H1 (cell line): ENCODE measurements at regions not wholly inside any gene's neighbourhood (a gene's known extent, or its start where the extent isn't known, plus 50 kb on each side); places are given as distances from the start of the nearest gene placed in this dataset.

ENCODE experiments used
- CTCF ChIA-PET: fragments of 300-600 bp; sonication (Branson Sonifier 250); formaldehyde crosslinking; loops from one replicate; lab custom pipeline; 2021; ENCODE audit not compliant: partially characterized antibody; lab: Charles Lee
- POLR2A ChIA-PET: fragments of 300-600 bp; sonication (Branson Sonifier 250); formaldehyde crosslinking; loops from one replicate; lab custom pipeline; 2021; ENCODE audit warnings: inconsistent platforms; ENCODE audit not compliant: partially characterized antibody; lab: Charles Lee
- DNase-seq, 2 experiments: peaks; one replicate each; pipeline versions ENCODE4 v3.0.0 to v3.0.0-alpha.2; 2010 to 2022; ENCODE audit warnings: low spot score in 2 of 2, low read depth in 1 of 2, mixed read lengths in 1 of 2
- FAIRE-seq: peaks from 2 replicates; lab custom pipeline; 2011; peaks lifted over from hg19 to GRCh38; lab: Jason Lieb, UNC
- H2AFZ ChIP-seq: 2 replicates; pipeline ENCODE4 v1.8.1; 2012; ENCODE audit warnings: low read length, inconsistent platforms
- H2AK5ac ChIP-seq: 2 replicates; pipeline ENCODE4 v1.6.1; 2013; ENCODE audit warnings: low read depth, low read length
- H2BK120ac ChIP-seq: replicated peaks from 2 replicates; pipeline ENCODE3; 2013; ENCODE audit warnings: low read depth, low read length, inconsistent platforms
- H2BK12ac ChIP-seq: 2 replicates; pipeline ENCODE4 v1.6.1; 2013; ENCODE audit warnings: low read depth, low read length
- H2BK15ac ChIP-seq: 2 replicates; pipeline ENCODE4 v1.6.1; 2013; ENCODE audit warnings: low read length
- H2BK20ac ChIP-seq: 2 replicates; pipeline ENCODE4 v1.6.1; 2013; ENCODE audit warnings: low read length
- H2BK5ac ChIP-seq: 2 replicates; pipeline ENCODE4 v1.6.1; 2013; ENCODE audit warnings: low read depth, low read length
- H3K14ac ChIP-seq: 2 replicates; pipeline ENCODE4 v1.6.1; 2013; ENCODE audit warnings: inconsistent platforms; ENCODE audit not compliant: insufficient read length
- H3K18ac ChIP-seq: 2 replicates; pipeline ENCODE4 v1.6.1; 2013; ENCODE audit warnings: low read length; ENCODE audit errors: extremely low read depth
- H3K23ac ChIP-seq: 2 replicates; pipeline ENCODE4 v1.6.1; 2013; ENCODE audit warnings: inconsistent platforms; ENCODE audit not compliant: insufficient read length
- H3K23me2 ChIP-seq: 2 replicates; pipeline ENCODE4 v1.6.1; 2013; ENCODE audit warnings: low read depth, low read length
- H3K27ac ChIP-seq: 2 replicates; pipeline ENCODE4 v1.6.1; 2011; ENCODE audit warnings: low read depth, low read length, inconsistent platforms
- H3K27me3 ChIP-seq, 4 experiments: replicated peaks in 1 of 4; 1 replicate in 1 of 4; 2 replicates in 3 of 4; pipeline versions ENCODE4 v1.6.1 to v1.8.1; 2011 to 2013; ENCODE audit warnings: low read length in 3 of 4, mild to moderate bottlenecking in 3 of 4, inconsistent platforms in 2 of 4, mixed read lengths in 2 of 4, moderate library complexity in 1 of 4; ENCODE audit not compliant: control insufficient read depth in 3 of 4, insufficient read depth in 3 of 4; ENCODE audit errors: extremely low read depth in 1 of 4
- H3K36me3 ChIP-seq, 4 experiments: 2 replicates each; pipeline versions ENCODE4 v1.6.1 to v1.8.1; 2011 to 2013; ENCODE audit warnings: mild to moderate bottlenecking in 4 of 4, low read length in 3 of 4, moderate library complexity in 2 of 4, control low read depth in 1 of 4, inconsistent platforms in 1 of 4; ENCODE audit not compliant: insufficient read depth in 4 of 4, control insufficient read depth in 2 of 4
- H3K4ac ChIP-seq: replicated peaks from 2 replicates; pipeline ENCODE3; 2013; ENCODE audit warnings: low read length, low read depth, mixed read lengths, inconsistent platforms; ENCODE audit not compliant: insufficient read length
- H3K4me1 ChIP-seq, 4 experiments: replicated peaks in 1 of 4; 1 replicate in 1 of 4; 2 replicates in 3 of 4; pipeline versions ENCODE4 v1.6.1 to v1.8.1; 2011 to 2013; ENCODE audit warnings: low read length in 3 of 4, inconsistent platforms in 2 of 4, mixed read lengths in 1 of 4; ENCODE audit not compliant: insufficient read depth in 4 of 4, control insufficient read depth in 3 of 4
- H3K4me2 ChIP-seq, 2 experiments: 2 replicates each; pipeline versions ENCODE4 v1.6.1 to v1.8.1; 2011 to 2013; ENCODE audit warnings: low read depth in 2 of 2, low read length in 2 of 2, control low read depth in 1 of 2, inconsistent platforms in 1 of 2, mild to moderate bottlenecking in 1 of 2; ENCODE audit not compliant: insufficient read depth in 1 of 2
- H3K4me3 ChIP-seq, 4 experiments: fragments of 200-600, 300-600 bp in 1 of 4; sonication (generic), shearing (Covaris generic), sonication (Bioruptor Twin) in 1 of 4; 2 replicates each; pipeline versions ENCODE4 v1.5.1 to v1.8.1; 2011 to 2016; ENCODE audit warnings: low read length in 4 of 4, low read depth in 3 of 4, control low read depth in 2 of 4, inconsistent platforms in 2 of 4, mild to moderate bottlenecking in 2 of 4, mixed read lengths in 1 of 4, moderate library complexity in 1 of 4; ENCODE audit not compliant: insufficient read depth in 2 of 4; ENCODE audit errors: extremely low read depth in 1 of 4
- H3K56ac ChIP-seq: replicated peaks from 2 replicates; pipeline ENCODE3; 2013; ENCODE audit warnings: low read depth, mild to moderate bottlenecking, mixed read lengths, low read length, inconsistent platforms; ENCODE audit not compliant: insufficient read length
- H3K79me1 ChIP-seq: 2 replicates; pipeline ENCODE4 v1.6.1; 2013; ENCODE audit warnings: low read depth, low read length, control low read depth
- H3K79me2 ChIP-seq, 2 experiments: 2 replicates each; pipeline versions ENCODE4 v1.6.1 to v1.8.1; 2012 to 2013; ENCODE audit warnings: low read length in 2 of 2, mild to moderate bottlenecking in 2 of 2, inconsistent platforms in 1 of 2; ENCODE audit not compliant: insufficient read depth in 2 of 2, control insufficient read depth in 1 of 2
- H3K9ac ChIP-seq, 4 experiments: replicated peaks in 1 of 4; 1 replicate in 1 of 4; 2 replicates in 3 of 4; pipeline versions ENCODE4 v1.6.1 to v1.8.1; 2011 to 2013; ENCODE audit warnings: low read depth in 3 of 4, low read length in 3 of 4, control low read depth in 2 of 4, mild to moderate bottlenecking in 2 of 4, moderate library complexity in 2 of 4, inconsistent platforms in 1 of 4; ENCODE audit errors: extremely low read depth in 1 of 4
- H3K9me3 ChIP-seq, 2 experiments: 2 replicates each; pipeline versions ENCODE4 v1.6.1 to v1.8.1; 2012 to 2013; ENCODE audit warnings: mild to moderate bottlenecking in 2 of 2, moderate library complexity in 2 of 2, control low read depth in 1 of 2, inconsistent platforms in 1 of 2, low read depth in 1 of 2, low read length in 1 of 2, mixed read lengths in 1 of 2; ENCODE audit not compliant: insufficient read depth in 2 of 2
- H4K20me1 ChIP-seq, 2 experiments: replicated peaks in 1 of 2; 2 replicates each; pipeline versions ENCODE3 to v1.8.1; 2011 to 2013; ENCODE audit warnings: inconsistent platforms in 2 of 2, low read length in 2 of 2, mild to moderate bottlenecking in 1 of 2; ENCODE audit not compliant: insufficient read depth in 2 of 2, control insufficient read depth in 1 of 2
- H4K5ac ChIP-seq: 2 replicates; pipeline ENCODE4 v1.6.1; 2013; ENCODE audit warnings: low read length, low read depth, mixed read lengths, inconsistent platforms; ENCODE audit not compliant: insufficient read length
- H4K8ac ChIP-seq: 2 replicates; pipeline ENCODE4 v1.8.0; 2013; ENCODE audit warnings: mild to moderate bottlenecking, moderate library complexity, low read length, inconsistent platforms; ENCODE audit not compliant: insufficient read depth; ENCODE audit errors: extremely low read depth
- H4K91ac ChIP-seq: replicated peaks from 2 replicates; pipeline ENCODE3; 2013; ENCODE audit warnings: low read length, mixed read lengths, inconsistent platforms; ENCODE audit not compliant: insufficient read length
- POLR2AphosphoS5 ChIP-seq: IDR thresholded peaks from 2 replicates; pipeline ENCODE4 v1.6.1; 2011; ENCODE audit warnings: low read depth, low read length
- SAP30 ChIP-seq: fragments of 300-600 bp; sonication (generic); IDR thresholded peaks from 2 replicates; pipeline ENCODE4 v1.7.1; 2012; ENCODE audit warnings: low read length, moderate library complexity, mild to moderate bottlenecking, inconsistent platforms; ENCODE audit not compliant: insufficient read depth, insufficient replicate concordance
- SIRT6 ChIP-seq: IDR thresholded peaks from one replicate; pipeline ENCODE4 v1.7.1; 2012; ENCODE audit warnings: low read length, inconsistent platforms
- SP1 ChIP-seq: IDR thresholded peaks from 2 replicates; pipeline ENCODE4 v1.6.1; 2011; ENCODE audit warnings: low read depth, low read length
- WGBS, 2 experiments: shearing (Covaris generic) in 1 of 2; methylation state at CpG; one replicate each; pipeline versions ENCODE4 v1.1.6 to v1.1.7; 2013 to 2015; ENCODE audit warnings: low lambda C conversion rate in 2 of 2, mixed read lengths in 2 of 2, inconsistent platforms in 1 of 2, low coverage in 1 of 2, missing lambda C conversion rate in 1 of 2; ENCODE audit not compliant: insufficient replicate concordance in 2 of 2, insufficient coverage in 1 of 2, insufficient read length in 1 of 2; ENCODE audit errors: extremely low coverage in 1 of 2, missing lambda C conversion rate in 1 of 2; 5-methylcytosine and 5-hydroxymethylcytosine counted together

GRCh38 chr1:192888574-192888973 is 79.7 kb downstream of the RGS2 start:
- Histone ChIP-seq H2AFZ (no peak overlapping the region), H3K9me3 (no peaks in the 10 kb centered on the region), H3K9ac (no peak overlapping the region), H3K23me2 (no peaks in the 10 kb centered on the region), H4K91ac (no peak overlapping the region), H4K20me1 (no peaks in the 10 kb centered on the region), H3K23ac (no peak overlapping the region), H3K36me3 (no peaks in the 10 kb centered on the region), H3K79me2 (no peaks in the 10 kb centered on the region), H2BK5ac (no peak overlapping the region), H2BK20ac (no peak overlapping the region), H4K5ac (no peak overlapping the region), H3K56ac (no peak overlapping the region), H3K4me2 (no peak overlapping the region), H3K4ac (no peak overlapping the region), H2BK15ac (no peak overlapping the region), H3K27me3 (no peaks in the 10 kb centered on the region; a peak in 1 of 7 replicates), H3K27ac (no peak overlapping the region), H3K4me3 (no peak overlapping the region), H3K4me1 (peaks cover 0 to 2% (median 0%) of the 10 kb centered on the region in 4 experiments; a peak in 4 of 7 replicates), H3K14ac (no peak overlapping the region), H2BK120ac (no peak overlapping the region), H3K18ac (no peak overlapping the region), H2BK12ac (no peak overlapping the region), H3K79me1 (no peaks in the 10 kb centered on the region), H4K8ac (no peak overlapping the region), H2AK5ac (no peak overlapping the region)
- no peak for FAIRE-seq
- DNase-seq, result no peak
- POLR2A ChIA-PET, result no interaction called here
- TF ChIP-seq SAP30, result no peak
- no peak for TF ChIP-seq SIRT6
- no peak for TF ChIP-seq POLR2AphosphoS5
- no peak for TF ChIP-seq SP1
- CTCF ChIA-PET, result no interaction called here
- 63% methylated on average over 3 of the region's 3 CpGs; no CpG with 5 or more reads in 1 of the 2 experiments for WGBS, 2 experiments
